ENCODE measurements at regions not wholly inside any gene's neighbourhood (a gene's known extent, or its start where the extent isn't known, plus 50 kb on each side); places are given as distances from the start of the nearest gene placed in this dataset.

DNA sequence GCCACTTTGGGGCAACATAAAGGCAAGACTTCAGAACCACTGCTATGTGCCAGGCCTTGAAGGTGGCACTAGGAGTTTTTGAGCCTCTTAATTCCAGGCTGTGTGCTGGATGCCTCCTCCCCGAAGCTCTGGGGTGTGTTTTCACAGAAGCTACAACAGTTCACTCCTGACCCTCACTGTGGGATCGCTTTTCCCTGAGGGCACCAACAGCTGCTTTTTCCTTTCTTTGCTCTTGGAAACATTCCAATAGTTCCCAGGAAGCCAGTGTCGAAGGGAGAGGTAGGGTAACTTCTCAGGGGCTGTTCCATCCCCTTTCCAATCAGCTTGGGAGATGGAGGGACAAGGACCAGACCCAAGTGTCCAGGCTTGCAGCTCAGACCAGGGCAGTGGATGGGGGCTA lies 153.4 kb downstream of the C1orf94 start:
- Histone ChIP-seq H3K4me3 (ENCODE audit: control insufficient read depth in 2 of 3, extremely low read depth in 1 of 3, insufficient read depth in 2 of 3, low read depth in 1 of 3, low read length in 3 of 3) (no peak overlapping the region), H4K20me1 (ENCODE audit: control insufficient read depth, extremely low read depth, insufficient read depth, low read length) (no peaks in the 10 kb centered on the region), H3K4me2 (ENCODE audit: control insufficient read depth, extremely low read depth, insufficient read depth, low read depth, low read length) (no peak overlapping the region), H3K9ac (ENCODE audit: control insufficient read depth, extremely low read depth, insufficient read depth, low read length) (no peak overlapping the region), H3K4me1 (ENCODE audit: control insufficient read depth, extremely low read depth, insufficient read depth, low read length) (no peaks in the 10 kb centered on the region), H3K9me3 (ENCODE audit: control insufficient read depth, low read depth, low read length) (no peaks in the 10 kb centered on the region), H3K27ac (ENCODE audit: control insufficient read depth, insufficient read depth, low read length) (no peak overlapping the region), H3K9me1 (ENCODE audit: control insufficient read depth, extremely low read depth, insufficient read depth, low read length) (no peaks in the 10 kb centered on the region), H2AFZ (ENCODE audit: control insufficient read depth, low read length) (no peak overlapping the region), H3K79me2 (ENCODE audit: control insufficient read depth, insufficient read depth, low read length) (no peaks in the 10 kb centered on the region), H3K27me3 (ENCODE audit: control insufficient read depth, extremely low read depth, insufficient read depth, low read length) (no peaks in the 10 kb centered on the region), H3K36me3 (ENCODE audit: control insufficient read depth in 2 of 2, extremely low read depth in 1 of 2, insufficient read depth in 2 of 2, low read length in 2 of 2) (no peaks in the 10 kb centered on the region)
- TF ChIP-seq, protein P1, sequence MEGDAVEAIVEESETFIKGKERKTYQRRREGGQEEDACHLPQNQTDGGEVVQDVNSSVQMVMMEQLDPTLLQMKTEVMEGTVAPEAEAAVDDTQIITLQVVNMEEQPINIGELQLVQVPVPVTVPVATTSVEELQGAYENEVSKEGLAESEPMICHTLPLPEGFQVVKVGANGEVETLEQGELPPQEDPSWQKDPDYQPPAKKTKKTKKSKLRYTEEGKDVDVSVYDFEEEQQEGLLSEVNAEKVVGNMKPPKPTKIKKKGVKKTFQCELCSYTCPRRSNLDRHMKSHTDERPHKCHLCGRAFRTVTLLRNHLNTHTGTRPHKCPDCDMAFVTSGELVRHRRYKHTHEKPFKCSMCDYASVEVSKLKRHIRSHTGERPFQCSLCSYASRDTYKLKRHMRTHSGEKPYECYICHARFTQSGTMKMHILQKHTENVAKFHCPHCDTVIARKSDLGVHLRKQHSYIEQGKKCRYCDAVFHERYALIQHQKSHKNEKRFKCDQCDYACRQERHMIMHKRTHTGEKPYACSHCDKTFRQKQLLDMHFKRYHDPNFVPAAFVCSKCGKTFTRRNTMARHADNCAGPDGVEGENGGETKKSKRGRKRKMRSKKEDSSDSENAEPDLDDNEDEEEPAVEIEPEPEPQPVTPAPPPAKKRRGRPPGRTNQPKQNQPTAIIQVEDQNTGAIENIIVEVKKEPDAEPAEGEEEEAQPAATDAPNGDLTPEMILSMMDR (optimal IDR thresholded peaks at IDR 0.05 in 1 of 3, IDR thresholded peaks at IDR 0.05 in 1 of 3, conservative IDR thresholded peaks at IDR 0.05 in 1 of 3; ENCODE audit: extremely low read depth in 1 of 3, insufficient read depth in 2 of 3, low read length in 3 of 3), result no peak
- no peak for TF ChIP-seq EZH2 (IDR thresholded peaks at IDR 0.05; ENCODE audit: low read length)
- FAIRE-seq (no peak), DNase-seq (ENCODE audit: low read depth, low spot score) (no peak)
- dilution Hi-C loops (cut with MboI; ENCODE audit: extremely low pct_ligation_motif_present, low sequenced_read_pairs), result no loop called here

DNA sequence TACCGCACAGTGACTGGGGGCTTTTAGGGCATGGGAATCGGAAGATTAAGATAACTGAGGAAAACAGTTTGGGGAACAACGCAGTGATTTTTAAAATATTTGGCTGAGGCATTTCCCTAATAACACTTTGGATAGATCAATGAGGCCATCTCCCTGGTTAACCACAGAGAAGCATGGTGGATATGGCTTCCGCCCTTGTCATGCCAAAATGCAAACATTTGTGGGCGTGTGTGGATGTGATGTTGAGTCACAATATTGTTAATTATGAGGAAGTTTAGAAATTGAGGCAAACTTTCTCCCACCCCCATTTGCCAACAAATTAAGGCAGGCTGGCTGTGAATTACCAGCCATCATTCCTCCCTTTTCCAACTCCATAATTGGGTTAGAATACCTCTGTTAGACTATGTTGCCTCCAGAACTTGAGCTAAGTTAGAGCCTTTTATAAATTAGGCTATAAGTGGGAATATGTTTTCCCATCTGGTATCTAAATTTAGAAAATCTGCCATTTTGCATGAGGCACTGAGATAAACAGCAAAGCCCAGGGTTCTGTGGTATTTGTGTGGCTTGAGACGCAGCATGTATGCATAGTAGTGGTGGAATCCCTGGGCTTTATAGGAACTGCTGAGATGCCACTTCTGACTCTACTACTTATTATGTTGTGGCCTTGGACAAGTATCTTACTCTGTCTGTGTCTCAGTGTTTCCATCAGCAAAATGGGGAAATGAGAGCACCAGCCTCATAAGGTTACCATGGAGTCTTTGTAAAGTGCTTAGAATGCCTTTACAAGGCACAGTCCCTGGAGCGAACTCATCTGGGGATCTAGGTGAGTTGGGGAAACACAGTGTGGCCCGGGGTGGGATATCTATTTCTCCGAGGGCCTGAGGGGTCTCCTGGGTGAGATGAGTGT lies 154.6 kb downstream of the C1orf94 start:
- no peak overlapping the region for H2AFZ ChIP-seq (ENCODE audit: control insufficient read depth, low read length)
- dilution Hi-C loops (cut with MboI; ENCODE audit: extremely low pct_ligation_motif_present, low sequenced_read_pairs), result no loop called here
- no peak overlapping the region for H3K4me3 ChIP-seq (ENCODE audit: control insufficient read depth in 2 of 3, extremely low read depth in 1 of 3, insufficient read depth in 2 of 3, low read depth in 1 of 3, low read length in 3 of 3)
- no peaks in the 10 kb centered on the region for H3K79me2 ChIP-seq (ENCODE audit: control insufficient read depth, insufficient read depth, low read length)
- no peaks in the 10 kb centered on the region for H3K9me3 ChIP-seq (ENCODE audit: control insufficient read depth, low read depth, low read length)
- no peaks in the 10 kb centered on the region for H4K20me1 ChIP-seq (ENCODE audit: control insufficient read depth, extremely low read depth, insufficient read depth, low read length)
- H3K9me1 ChIP-seq (ENCODE audit: control insufficient read depth, extremely low read depth, insufficient read depth, low read length), result no peaks in the 10 kb centered on the region
- H3K27ac ChIP-seq (ENCODE audit: control insufficient read depth, insufficient read depth, low read length), result no peak overlapping the region
- H3K4me2 ChIP-seq (ENCODE audit: control insufficient read depth, extremely low read depth, insufficient read depth, low read depth, low read length), result no peak overlapping the region
- no peaks in the 10 kb centered on the region for H3K4me1 ChIP-seq (ENCODE audit: control insufficient read depth, extremely low read depth, insufficient read depth, low read length)
- no peak overlapping the region for H3K9ac ChIP-seq (ENCODE audit: control insufficient read depth, extremely low read depth, insufficient read depth, low read length)
- no peak for TF ChIP-seq EZH2 (IDR thresholded peaks at IDR 0.05; ENCODE audit: low read length)
- TF ChIP-seq, protein P1 (optimal IDR thresholded peaks at IDR 0.05 in 1 of 3, IDR thresholded peaks at IDR 0.05 in 1 of 3, conservative IDR thresholded peaks at IDR 0.05 in 1 of 3; ENCODE audit: extremely low read depth in 1 of 3, insufficient read depth in 2 of 3, low read length in 3 of 3), result no peak
- no peaks in the 10 kb centered on the region for H3K27me3 ChIP-seq (ENCODE audit: control insufficient read depth, extremely low read depth, insufficient read depth, low read length)
- H3K36me3 ChIP-seq (ENCODE audit: control insufficient read depth in 2 of 2, extremely low read depth in 1 of 2, insufficient read depth in 2 of 2, low read length in 2 of 2), result no peaks in the 10 kb centered on the region
- FAIRE-seq (no peak), DNase-seq (ENCODE audit: low read depth, low spot score) (no peak)
